ENCODE measurements at regions not wholly inside any gene's neighbourhood (a gene's known extent, or its start where the extent isn't known, plus 50 kb on each side); places are given as distances from the start of the nearest gene placed in this dataset.
"Not testable (repeated sequence)": the region's sequence is repeated elsewhere in the genome, so short reads cannot be mapped to it uniquely, and the experiment has no call there.

DNA sequence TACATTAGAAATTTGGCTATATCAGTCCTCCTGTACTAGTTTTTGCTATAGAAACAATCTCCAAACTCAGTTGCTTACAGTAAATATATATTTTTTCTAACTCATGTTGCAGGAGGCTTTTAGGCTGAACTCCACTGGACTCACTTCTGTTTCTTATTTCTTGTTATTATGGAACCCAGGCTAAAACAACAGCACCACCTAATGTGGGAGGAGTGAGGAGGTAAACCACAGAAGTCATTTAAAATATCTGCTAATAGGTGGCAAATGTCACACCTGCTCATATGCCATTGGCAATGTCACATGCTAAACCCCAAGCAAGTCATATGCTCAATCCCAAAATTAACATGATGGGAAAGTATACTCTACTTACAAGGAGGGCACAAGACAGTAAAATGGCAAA lies 462.2 kb downstream of the PLOD2 start:
- H3K4me3 ChIP-seq (ENCODE audit: control insufficient read depth in 2 of 3, extremely low read depth in 1 of 3, insufficient read depth in 2 of 3, low read depth in 1 of 3, low read length in 3 of 3): no peak overlapping the region
- TF ChIP-seq EZH2 (IDR thresholded peaks at IDR 0.05; ENCODE audit: low read length): no peak
- TF ChIP-seq, protein P1, sequence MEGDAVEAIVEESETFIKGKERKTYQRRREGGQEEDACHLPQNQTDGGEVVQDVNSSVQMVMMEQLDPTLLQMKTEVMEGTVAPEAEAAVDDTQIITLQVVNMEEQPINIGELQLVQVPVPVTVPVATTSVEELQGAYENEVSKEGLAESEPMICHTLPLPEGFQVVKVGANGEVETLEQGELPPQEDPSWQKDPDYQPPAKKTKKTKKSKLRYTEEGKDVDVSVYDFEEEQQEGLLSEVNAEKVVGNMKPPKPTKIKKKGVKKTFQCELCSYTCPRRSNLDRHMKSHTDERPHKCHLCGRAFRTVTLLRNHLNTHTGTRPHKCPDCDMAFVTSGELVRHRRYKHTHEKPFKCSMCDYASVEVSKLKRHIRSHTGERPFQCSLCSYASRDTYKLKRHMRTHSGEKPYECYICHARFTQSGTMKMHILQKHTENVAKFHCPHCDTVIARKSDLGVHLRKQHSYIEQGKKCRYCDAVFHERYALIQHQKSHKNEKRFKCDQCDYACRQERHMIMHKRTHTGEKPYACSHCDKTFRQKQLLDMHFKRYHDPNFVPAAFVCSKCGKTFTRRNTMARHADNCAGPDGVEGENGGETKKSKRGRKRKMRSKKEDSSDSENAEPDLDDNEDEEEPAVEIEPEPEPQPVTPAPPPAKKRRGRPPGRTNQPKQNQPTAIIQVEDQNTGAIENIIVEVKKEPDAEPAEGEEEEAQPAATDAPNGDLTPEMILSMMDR (optimal IDR thresholded peaks at IDR 0.05 in 1 of 3, IDR thresholded peaks at IDR 0.05 in 1 of 3, conservative IDR thresholded peaks at IDR 0.05 in 1 of 3; ENCODE audit: extremely low read depth in 1 of 3, insufficient read depth in 2 of 3, low read length in 3 of 3): no peak
- dilution Hi-C loops (cut with MboI; ENCODE audit: extremely low pct_ligation_motif_present, low sequenced_read_pairs): no loop called here

DNA sequence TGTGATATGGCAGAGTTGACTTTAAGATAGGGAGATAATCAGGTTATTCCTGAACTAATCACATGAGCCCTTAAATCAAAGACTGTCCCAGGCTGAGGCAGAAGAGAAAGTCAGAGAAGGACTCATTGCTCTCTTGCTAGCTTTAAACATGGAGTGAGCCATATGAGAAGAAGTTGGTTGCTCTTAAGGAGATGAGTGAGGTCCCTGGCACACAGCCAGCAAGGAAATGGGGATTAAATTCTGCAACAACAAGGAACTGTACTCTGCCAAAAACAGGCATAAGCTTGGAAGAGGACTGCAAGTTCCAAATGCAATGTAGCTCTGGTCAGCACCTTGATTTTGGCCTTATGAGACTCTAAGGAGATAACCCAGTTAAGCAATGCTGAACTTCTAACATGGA lies 457.0 kb downstream of the PLOD2 start:
- H3K79me2 ChIP-seq (ENCODE audit: control insufficient read depth, insufficient read depth, low read length): no peaks in the 10 kb centered on the region
- H3K9ac ChIP-seq (ENCODE audit: control insufficient read depth, extremely low read depth, insufficient read depth, low read length): no peak overlapping the region
- H3K4me3 ChIP-seq (ENCODE audit: control insufficient read depth in 2 of 3, extremely low read depth in 1 of 3, insufficient read depth in 2 of 3, low read depth in 1 of 3, low read length in 3 of 3): no peak overlapping the region
- FAIRE-seq (no peak), DNase-seq (ENCODE audit: low read depth, low spot score) (no peak)
- TF ChIP-seq, protein P1 (optimal IDR thresholded peaks at IDR 0.05 in 1 of 3, IDR thresholded peaks at IDR 0.05 in 1 of 3, conservative IDR thresholded peaks at IDR 0.05 in 1 of 3; ENCODE audit: extremely low read depth in 1 of 3, insufficient read depth in 2 of 3, low read length in 3 of 3): no peak
- no peak for TF ChIP-seq EZH2 (IDR thresholded peaks at IDR 0.05; ENCODE audit: low read length)
- no peak overlapping the region for H3K4me2 ChIP-seq (ENCODE audit: control insufficient read depth, extremely low read depth, insufficient read depth, low read depth, low read length)
- H3K36me3 ChIP-seq (ENCODE audit: control insufficient read depth in 2 of 2, extremely low read depth in 1 of 2, insufficient read depth in 2 of 2, low read length in 2 of 2): no peaks in the 10 kb centered on the region
- no peaks in the 10 kb centered on the region for H3K4me1 ChIP-seq (ENCODE audit: control insufficient read depth, extremely low read depth, insufficient read depth, low read length)
- H4K20me1 ChIP-seq (ENCODE audit: control insufficient read depth, extremely low read depth, insufficient read depth, low read length): no peaks in the 10 kb centered on the region
- dilution Hi-C loops (cut with MboI; ENCODE audit: extremely low pct_ligation_motif_present, low sequenced_read_pairs): no loop called here
- no peak overlapping the region for H3K27ac ChIP-seq (ENCODE audit: control insufficient read depth, insufficient read depth, low read length)
- no peaks in the 10 kb centered on the region for H3K27me3 ChIP-seq (ENCODE audit: control insufficient read depth, extremely low read depth, insufficient read depth, low read length)
- no peak overlapping the region for H2AFZ ChIP-seq (ENCODE audit: control insufficient read depth, low read length)
- no peaks in the 10 kb centered on the region for H3K9me3 ChIP-seq (ENCODE audit: control insufficient read depth, low read depth, low read length)
- H3K9me1 ChIP-seq (ENCODE audit: control insufficient read depth, extremely low read depth, insufficient read depth, low read length): no peaks in the 10 kb centered on the region

More for the DNA sequence above, 462.2 kb downstream of the PLOD2 start:
- no peaks in the 10 kb centered on the region for H3K9me3 ChIP-seq (ENCODE audit: control insufficient read depth, low read depth, low read length)
- no peaks in the 10 kb centered on the region for H3K79me2 ChIP-seq (ENCODE audit: control insufficient read depth, insufficient read depth, low read length)
- H2AFZ ChIP-seq (ENCODE audit: control insufficient read depth, low read length): no peak overlapping the region
- H3K4me1 ChIP-seq (ENCODE audit: control insufficient read depth, extremely low read depth, insufficient read depth, low read length): peaks cover 4% of the 10 kb centered on the region
- H3K9me1 ChIP-seq (ENCODE audit: control insufficient read depth, extremely low read depth, insufficient read depth, low read length): no peaks in the 10 kb centered on the region
- no peaks in the 10 kb centered on the region for H3K27me3 ChIP-seq (ENCODE audit: control insufficient read depth, extremely low read depth, insufficient read depth, low read length)
- no peaks in the 10 kb centered on the region for H4K20me1 ChIP-seq (ENCODE audit: control insufficient read depth, extremely low read depth, insufficient read depth, low read length)
- DNase-seq (ENCODE audit: low read depth, low spot score) (no peak), FAIRE-seq (no peak)
- no peak overlapping the region for H3K4me2 ChIP-seq (ENCODE audit: control insufficient read depth, extremely low read depth, insufficient read depth, low read depth, low read length)
- H3K27ac ChIP-seq (ENCODE audit: control insufficient read depth, insufficient read depth, low read length): no peak overlapping the region
- no peak overlapping the region for H3K9ac ChIP-seq (ENCODE audit: control insufficient read depth, extremely low read depth, insufficient read depth, low read length)
- no peaks in the 10 kb centered on the region for H3K36me3 ChIP-seq (ENCODE audit: control insufficient read depth in 2 of 2, extremely low read depth in 1 of 2, insufficient read depth in 2 of 2, low read length in 2 of 2)

DNA sequence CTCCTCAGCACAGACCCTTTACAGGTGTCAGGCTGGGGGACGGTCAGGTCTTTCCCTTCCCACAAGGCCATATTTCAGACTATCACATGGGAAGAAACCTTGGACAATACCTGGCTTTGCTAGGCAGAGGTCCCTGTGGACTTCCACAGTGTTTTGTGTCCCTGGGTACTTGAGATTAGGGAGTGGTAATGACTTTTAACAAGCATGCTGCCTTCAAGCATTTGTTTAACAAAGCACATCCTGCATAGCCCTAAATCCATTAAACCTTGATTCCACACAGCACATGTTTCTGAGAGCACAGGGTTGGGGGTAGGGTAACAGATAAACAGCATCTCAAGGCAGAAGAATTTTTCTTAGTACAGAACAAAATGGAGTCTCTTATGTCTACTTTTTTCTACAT lies 451.2 kb downstream of the PLOD2 start:
- dilution Hi-C loops (cut with MboI; ENCODE audit: extremely low pct_ligation_motif_present, low sequenced_read_pairs); H3K4me2 ChIP-seq (ENCODE audit: control insufficient read depth, extremely low read depth, insufficient read depth, low read depth, low read length); H3K4me1 ChIP-seq (ENCODE audit: control insufficient read depth, extremely low read depth, insufficient read depth, low read length); H3K9me1 ChIP-seq (ENCODE audit: control insufficient read depth, extremely low read depth, insufficient read depth, low read length); H3K27ac ChIP-seq (ENCODE audit: control insufficient read depth, insufficient read depth, low read length); H3K9me3 ChIP-seq (ENCODE audit: control insufficient read depth, low read depth, low read length); H2AFZ ChIP-seq (ENCODE audit: control insufficient read depth, low read length); H3K4me3 ChIP-seq (ENCODE audit: control insufficient read depth in 2 of 3, extremely low read depth in 1 of 3, insufficient read depth in 2 of 3, low read depth in 1 of 3, low read length in 3 of 3); DNase-seq (ENCODE audit: low read depth, low spot score); H4K20me1 ChIP-seq (ENCODE audit: control insufficient read depth, extremely low read depth, insufficient read depth, low read length); H3K79me2 ChIP-seq (ENCODE audit: control insufficient read depth, insufficient read depth, low read length); FAIRE-seq; H3K36me3 ChIP-seq (ENCODE audit: control insufficient read depth in 2 of 2, extremely low read depth in 1 of 2, insufficient read depth in 2 of 2, low read length in 2 of 2); H3K9ac ChIP-seq (ENCODE audit: control insufficient read depth, extremely low read depth, insufficient read depth, low read length); H3K27me3 ChIP-seq (ENCODE audit: control insufficient read depth, extremely low read depth, insufficient read depth, low read length): not testable (repeated sequence)
